HG03108 (cell line): ENCODE measurements at regions not wholly inside any gene's neighbourhood (a gene's known extent, or its start where the extent isn't known, plus 50 kb on each side); places are given as distances from the start of the nearest gene placed in this dataset.
"Not testable (repeated sequence)": the region's sequence is repeated elsewhere in the genome, so short reads cannot be mapped to it uniquely, and the experiment has no call there.

Source experiments
- ATAC-seq: cut with Tn5 transposase; IDR thresholded peaks from one replicate; pipeline ENCODE4 v1.9.1; 2021; ENCODE audit warnings: moderate library complexity; ENCODE audit not compliant: unreplicated experiment

- ATAC-seq: no peak
Measured at GRCh38 chr2:234701841-234702240, 205.0 kb upstream of the ARL4C start.

- no peak for ATAC-seq
Measured at GRCh38 chr2:234701421-234701820, 204.5 kb upstream of the ARL4C start.

GRCh38 chr2:234699456-234699855 lies 202.6 kb upstream of the ARL4C start:
- no peak for ATAC-seq

- not testable (repeated sequence) for ATAC-seq
Measured at GRCh38 chr2:234697300-234697876, 200.5 kb upstream of the ARL4C start.

GRCh38 chr2:234695981-234696380 lies 199.1 kb upstream of the ARL4C start:
- ATAC-seq: no peak

GRCh38 chr2:234694244-234695013 lies 197.5 kb upstream of the ARL4C start:
- no peak for ATAC-seq

- not testable (repeated sequence) for ATAC-seq
Measured at GRCh38 chr2:234693681-234694190, 196.9 kb upstream of the ARL4C start.

- ATAC-seq: not testable (repeated sequence)
Measured at GRCh38 chr2:234693191-234693590, 196.3 kb upstream of the ARL4C start.

GRCh38 chr2:234691968-234692955 lies 195.4 kb upstream of the ARL4C start:
- no peak for ATAC-seq

GRCh38 chr2:234691214-234691575 lies 194.3 kb upstream of the ARL4C start:
- ATAC-seq: no peak

- ATAC-seq: no peak
Measured at GRCh38 chr2:234690569-234691213, 193.8 kb upstream of the ARL4C start.

GRCh38 chr2:234689911-234690379 lies 193.1 kb upstream of the ARL4C start:
- ATAC-seq: no peak

- ATAC-seq: no peak
Measured at GRCh38 chr2:234687718-234688475, 191.0 kb upstream of the ARL4C start.

GRCh38 chr2:234686088-234686890 lies 189.4 kb upstream of the ARL4C start:
- no peak for ATAC-seq

- no peak for ATAC-seq
Measured at GRCh38 chr2:234684466-234684865, 187.6 kb upstream of the ARL4C start.

GRCh38 chr2:234683950-234684349 lies 187.1 kb upstream of the ARL4C start:
- ATAC-seq: no peak

GRCh38 chr2:234682492-234683228 lies 185.8 kb upstream of the ARL4C start:
- ATAC-seq: no peak
